HG02623 (cell line): ENCODE measurements at regions not wholly inside any gene's neighbourhood (a gene's known extent, or its start where the extent isn't known, plus 50 kb on each side); places are given as distances from the start of the nearest gene placed in this dataset.

ENCODE experiments used
- ATAC-seq: cut with Tn5 transposase; IDR thresholded peaks from one replicate; pipeline ENCODE4 v1.9.1; 2021; ENCODE audit warnings: moderate library complexity; ENCODE audit not compliant: unreplicated experiment

- no peak for ATAC-seq
Observed at GRCh38 chr6:112785408-112785807, 438.3 kb downstream of the RFPL4B start.

GRCh38 chr6:112786801-112787200, 439.7 kb downstream of the RFPL4B start:
- no peak for ATAC-seq

GRCh38 chr6:112787371-112787770, 440.2 kb downstream of the RFPL4B start:
- ATAC-seq: no peak

GRCh38 chr6:112795316-112795715, 448.2 kb downstream of the RFPL4B start:
- ATAC-seq: no peak

- no peak for ATAC-seq
Observed at GRCh38 chr6:112796712-112797111, 449.6 kb downstream of the RFPL4B start.

GRCh38 chr6:112799889-112800288, 452.8 kb downstream of the RFPL4B start:
- ATAC-seq: no peak

GRCh38 chr6:112800439-112800838, 453.3 kb downstream of the RFPL4B start:
- ATAC-seq: no peak

GRCh38 chr6:112800916-112801315, 453.8 kb downstream of the RFPL4B start:
- no peak for ATAC-seq

- ATAC-seq: no peak
Observed at GRCh38 chr6:112801468-112802080, 454.4 kb downstream of the RFPL4B start.

- ATAC-seq: no peak
Observed at GRCh38 chr6:112802144-112802543, 455.0 kb downstream of the RFPL4B start.

- no peak for ATAC-seq
Observed at GRCh38 chr6:112804638-112805330, 457.7 kb downstream of the RFPL4B start.

- ATAC-seq: no peak
Observed at GRCh38 chr6:112806163-112806865, 459.2 kb downstream of the RFPL4B start.

- no peak for ATAC-seq
Observed at GRCh38 chr6:112821476-112821875, 474.3 kb downstream of the RFPL4B start.

GRCh38 chr6:112822769-112823168, 475.6 kb downstream of the RFPL4B start:
- no peak for ATAC-seq

- peak; percentile 75 for ATAC-seq
Observed at GRCh38 chr6:112827793-112828192, 480.7 kb downstream of the RFPL4B start.

- ATAC-seq: no peak
Observed at GRCh38 chr6:112831022-112831421, 483.9 kb downstream of the RFPL4B start.

- no peak for ATAC-seq
Observed at GRCh38 chr6:112833581-112834131, 486.5 kb downstream of the RFPL4B start.

GRCh38 chr6:112835078-112835477, 487.9 kb downstream of the RFPL4B start:
- no peak for ATAC-seq

- no peak for ATAC-seq
Observed at GRCh38 chr6:112839525-112839961, 492.4 kb downstream of the RFPL4B start.

- ATAC-seq: peak; percentile 72
Observed at GRCh38 chr6:112841553-112842329, 494.6 kb downstream of the RFPL4B start.

- ATAC-seq: peak; percentile 23
Observed at GRCh38 chr6:112842330-112842685, 495.2 kb downstream of the RFPL4B start.
